OCI-LY7 (cell line): ENCODE measurements at regions not wholly inside any gene's neighbourhood (a gene's known extent, or its start where the extent isn't known, plus 50 kb on each side); places are given as distances from the start of the nearest gene placed in this dataset.

Source experiments
- BruUV-seq: library from RNA; stranded (reverse); fragments of 400-500 nt; replicated peaks from 2 replicates; lab custom pipeline; 2021; lab: Mats Ljungman, UMichigan
- CTCF ChIA-PET: fragments of 300-600 bp; sonication (Branson Sonifier 250); formaldehyde crosslinking; loops from one replicate; lab custom pipeline; 2022; ENCODE audit warnings: antibody characterized with exemption; ENCODE audit not compliant: unreplicated experiment; lab: Charles Lee
- POLR2A ChIA-PET: fragments of 300-600 bp; sonication (Branson Sonifier 250); formaldehyde crosslinking; loops from one replicate; lab custom pipeline; 2022; ENCODE audit warnings: antibody characterized with exemption; lab: Charles Lee
- DNase-seq: peaks from one replicate; pipeline ENCODE4 v3.0.0-alpha.2; 2015; ENCODE audit warnings: low spot score
- H2AFZ ChIP-seq: fragments of 200-600 bp; sonication (generic), shearing (Covaris generic); 2 replicates; pipeline ENCODE4 v1.6.1; 2014; ENCODE audit warnings: mild to moderate bottlenecking, antibody characterized with exemption, low read length, moderate library complexity
- H3K27ac ChIP-seq: fragments of 200-600 bp; sonication (generic); 2 replicates; pipeline ENCODE4 v1.5.1; 2014; ENCODE audit warnings: mixed run types, low read depth, mild to moderate bottlenecking, moderate library complexity, low read length, inconsistent platforms; ENCODE audit not compliant: poor library complexity, severe bottlenecking
- H3K36me3 ChIP-seq: fragments of 200-600 bp; sonication (generic); 2 replicates; pipeline ENCODE4 v1.6.1; 2014; ENCODE audit warnings: mild to moderate bottlenecking, antibody characterized with exemption, low read length, moderate library complexity, mixed read lengths; ENCODE audit not compliant: insufficient read depth
- H3K4me1 ChIP-seq: fragments of 200-600 bp; sonication (generic); 2 replicates; pipeline ENCODE4 v1.5.1; 2014; ENCODE audit warnings: mild to moderate bottlenecking, low read length; ENCODE audit not compliant: insufficient read depth, poor library complexity, severe bottlenecking
- H3K4me2 ChIP-seq: fragments of 200-600 bp; sonication (generic); 2 replicates; pipeline ENCODE4 v1.6.1; 2014; ENCODE audit warnings: mild to moderate bottlenecking, low read length
- H3K4me3 ChIP-seq: fragments of 200-600 bp; sonication (generic); 2 replicates; pipeline ENCODE4 v1.5.1; 2014; ENCODE audit warnings: mild to moderate bottlenecking, low read depth, low read length; ENCODE audit not compliant: poor library complexity, severe bottlenecking
- H3K79me2 ChIP-seq: fragments of 200-600 bp; sonication (generic); 2 replicates; pipeline ENCODE4 v1.6.1; 2016; ENCODE audit warnings: low read depth, mild to moderate bottlenecking, low read length, moderate library complexity, mixed read lengths; ENCODE audit not compliant: insufficient read depth
- H3K9me2 ChIP-seq: fragments of 200-600 bp; sonication (generic); 2 replicates; pipeline ENCODE4 v1.6.1; 2016; ENCODE audit warnings: mild to moderate bottlenecking, low read length, mixed read lengths; ENCODE audit not compliant: insufficient read depth
- H3K9me3 ChIP-seq: fragments of 200-600 bp; sonication (generic); 2 replicates; pipeline ENCODE4 v1.6.1; 2014; ENCODE audit warnings: mild to moderate bottlenecking, mixed run types, low read length, mixed read lengths
- H4K20me1 ChIP-seq: fragments of 200-600 bp; sonication (generic); 2 replicates; pipeline ENCODE4 v1.6.1; 2014; ENCODE audit warnings: mild to moderate bottlenecking, antibody characterized with exemption, low read length, moderate library complexity, mixed read lengths; ENCODE audit not compliant: insufficient read depth
- CTCF ChIP-seq: fragments of 200-600 bp; sonication (generic); conservative IDR thresholded peaks from 2 replicates; pipeline ENCODE4 v1.5.1; 2014; ENCODE audit warnings: mild to moderate bottlenecking, antibody characterized with exemption, low read length, moderate library complexity, mixed read lengths
- EZH2phosphoT487 ChIP-seq: fragments of 200-600 bp; sonication (generic); IDR thresholded peaks from 2 replicates; pipeline ENCODE4 v1.6.1; 2018; ENCODE audit warnings: low read depth, borderline replicate concordance, mild to moderate bottlenecking, mixed run types, antibody characterized with exemption, low read length, moderate library complexity, mixed read lengths
- intact Hi-C: fragments of 100-400 bp; cut with micrococcal nuclease; formaldehyde crosslinking; loops from one replicate; pipeline ENCODE4 v1.10.0; 2022; ENCODE audit not compliant: unreplicated experiment

DNA sequence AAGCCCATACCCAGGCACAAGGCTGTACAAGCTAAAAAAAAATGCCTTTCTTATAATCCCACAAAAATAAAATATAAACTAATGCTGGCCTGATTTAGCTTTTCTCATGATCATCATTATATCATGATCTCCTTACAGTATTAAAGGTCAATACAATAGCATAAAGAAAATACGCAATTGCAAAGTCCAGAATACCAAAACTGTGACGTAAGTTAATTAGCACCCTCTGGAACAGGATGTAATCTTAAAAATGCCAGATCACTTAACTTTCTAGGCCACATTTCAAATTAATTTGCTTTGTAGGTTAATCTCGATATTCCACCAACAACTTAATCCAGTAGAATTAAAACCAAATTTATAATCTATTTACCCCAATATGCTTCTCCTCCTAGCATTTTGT is 444.2 kb upstream of the CYLC2 start:
- POLR2A ChIA-PET: interaction anchor here (0.6 kb wide), 1 partner anchor 1755 kb away, joined by 3 read pairs; no protein-coding TSS in a partner anchor
- Histone ChIP-seq H3K4me1 (no peaks in the 10 kb centered on the region), H4K20me1 (no peaks in the 10 kb centered on the region), H3K9me3 (no peaks in the 10 kb centered on the region), H3K9me2 (no peaks in the 10 kb centered on the region), H3K79me2 (no peaks in the 10 kb centered on the region), H2AFZ (no peak overlapping the region), H3K27ac (no peak overlapping the region), H3K36me3 (no peaks in the 10 kb centered on the region), H3K4me3 (no peak overlapping the region), H3K4me2 (no peak overlapping the region)
- BruUV-seq: no TSS peak
- CTCF ChIA-PET: no interaction called here
- TF ChIP-seq CTCF (no peak), EZH2phosphoT487 (no peak)
- no peak for DNase-seq
- intact Hi-C loops: no loop called here

- no peak overlapping the region for H3K4me3 ChIP-seq
- ChIA-PET CTCF (no interaction called here), POLR2A (interaction anchor here (0.6 kb wide), 2 partner anchors 27 to 1756 kb away, joined by 3 to 4 read pairs; no protein-coding TSS in a partner anchor)
- no peaks in the 10 kb centered on the region for H3K9me2 ChIP-seq
- H3K27ac ChIP-seq: no peak overlapping the region
- no peaks in the 10 kb centered on the region for H3K79me2 ChIP-seq
- H3K36me3 ChIP-seq: no peaks in the 10 kb centered on the region
- no peaks in the 10 kb centered on the region for H3K4me1 ChIP-seq
- no TSS peak for BruUV-seq
- H3K4me2 ChIP-seq: no peak overlapping the region
- no peaks in the 10 kb centered on the region for H4K20me1 ChIP-seq
- no peaks in the 10 kb centered on the region for H3K9me3 ChIP-seq
- intact Hi-C loops: no loop called here
- no peak for TF ChIP-seq EZH2phosphoT487
- TF ChIP-seq CTCF: no peak
- H2AFZ ChIP-seq: no peak overlapping the region
- DNase-seq: no peak
Observed at GRCh38 chr9:102550266-102550665, 444.9 kb upstream of the CYLC2 start.

DNA sequence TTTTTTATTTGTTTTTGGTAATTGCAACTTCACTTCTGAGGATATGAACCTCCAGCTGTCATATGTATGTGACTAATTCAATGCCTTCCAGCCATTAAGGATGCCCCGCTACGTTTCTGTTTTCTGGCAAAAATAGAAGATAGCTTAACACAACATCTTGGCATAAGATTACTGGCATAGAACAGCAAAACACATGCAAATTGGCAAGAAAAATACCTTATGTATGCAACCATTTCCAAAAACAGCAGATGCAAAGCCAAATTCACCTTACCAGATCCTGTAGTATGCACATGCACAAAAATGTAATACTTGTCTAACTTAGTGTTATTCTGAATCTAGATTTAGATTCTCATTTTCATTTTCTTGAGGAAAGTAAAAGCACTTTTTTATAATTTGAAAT is 461.1 kb upstream of the CYLC2 start:
- no TSS peak for BruUV-seq
- TF ChIP-seq CTCF: no peak
- no peak for TF ChIP-seq EZH2phosphoT487
- Histone ChIP-seq H3K36me3 (no peaks in the 10 kb centered on the region), H3K79me2 (no peaks in the 10 kb centered on the region), H3K4me3 (no peak overlapping the region), H3K27ac (no peak overlapping the region), H2AFZ (no peak overlapping the region), H3K4me2 (no peak overlapping the region), H4K20me1 (no peaks in the 10 kb centered on the region), H3K4me1 (no peaks in the 10 kb centered on the region), H3K9me3 (no peaks in the 10 kb centered on the region), H3K9me2 (no peaks in the 10 kb centered on the region)
- POLR2A ChIA-PET: no interaction called here
- no peak for DNase-seq
- intact Hi-C loops: no loop called here
- CTCF ChIA-PET: no interaction called here
